ENCODE measurements at regions not wholly inside any gene's neighbourhood (a gene's known extent, or its start where the extent isn't known, plus 50 kb on each side); places are given as distances from the start of the nearest gene placed in this dataset.
"Not testable (repeated sequence)": the region's sequence is repeated elsewhere in the genome, so short reads cannot be mapped to it uniquely, and the experiment has no call there.

- no peak for DNase-seq
These were observed 113.6 kb upstream of the FAM98A start for GRCh38 chr2:33712674-33713073.

GRCh38 chr2:33709951-33710350 is 110.9 kb upstream of the FAM98A start:
- DNase-seq: no peak

GRCh38 chr2:33707312-33707711 is 108.2 kb upstream of the FAM98A start:
- DNase-seq: no peak

- DNase-seq: no peak
These were observed 107.3 kb upstream of the FAM98A start for GRCh38 chr2:33706410-33706809.

GRCh38 chr2:33704406-33704855 is 105.3 kb upstream of the FAM98A start:
- no peak for DNase-seq

GRCh38 chr2:33696234-33696633 is 97.1 kb upstream of the FAM98A start:
- DNase-seq: no peak

- no peak for DNase-seq
These were observed 95.8 kb upstream of the FAM98A start for GRCh38 chr2:33694904-33695303.

- not testable (repeated sequence) for DNase-seq
These were observed 91.6 kb upstream of the FAM98A start for GRCh38 chr2:33690686-33691085.

GRCh38 chr2:33681364-33681757 is 82.3 kb upstream of the FAM98A start:
- no peak for DNase-seq

- no peak for DNase-seq
These were observed 81.7 kb upstream of the FAM98A start for GRCh38 chr2:33680644-33681363.

GRCh38 chr2:33678436-33678835 is 79.3 kb upstream of the FAM98A start:
- no peak for DNase-seq

GRCh38 chr2:33673937-33674336 is 74.8 kb upstream of the FAM98A start:
- DNase-seq: no peak

- DNase-seq: no peak
These were observed 73.8 kb upstream of the FAM98A start for GRCh38 chr2:33672896-33673295.

- no peak for DNase-seq
These were observed 73.3 kb upstream of the FAM98A start for GRCh38 chr2:33672389-33672788.

- DNase-seq: no peak
These were observed 72.1 kb upstream of the FAM98A start for GRCh38 chr2:33671198-33671597.

GRCh38 chr2:33670392-33670937 is 71.4 kb upstream of the FAM98A start:
- DNase-seq: no peak

- DNase-seq: no peak
These were observed 67.8 kb upstream of the FAM98A start for GRCh38 chr2:33666879-33667278.

GRCh38 chr2:33665039-33665438 is 65.9 kb upstream of the FAM98A start:
- no peak for DNase-seq

GRCh38 chr2:33660416-33661123 is 61.5 kb upstream of the FAM98A start:
- no peak for DNase-seq

GRCh38 chr2:33655626-33656320 is 56.7 kb upstream of the FAM98A start:
- DNase-seq: no peak

GRCh38 chr2:33652830-33653229 is 53.7 kb upstream of the FAM98A start:
- no peak for DNase-seq

- DNase-seq: no peak
These were observed 51.1 kb upstream of the FAM98A start for GRCh38 chr2:33650171-33650570.
